Stimulated activated naive CD4-positive, alpha-beta T cell (primary cell): ENCODE measurements at regions not wholly inside any gene's neighbourhood (a gene's known extent, or its start where the extent isn't known, plus 50 kb on each side); places are given as distances from the start of the nearest gene placed in this dataset.
A peak's percentile ranks its signal among the peaks of the same experiment; 100 is the strongest.

Experiments
- DNase-seq, 6 experiments: peaks; one replicate each; lab custom pipeline; 2025; lab: John Stamatoyannopoulos, UW

GRCh38 chr15:57823325-57823882 is 116.9 kb downstream of the POLR2M start:
- no peak for DNase-seq

- no peak for DNase-seq
Measured at GRCh38 chr15:57824186-57824585, 117.7 kb downstream of the POLR2M start.

- no peak for DNase-seq
Measured at GRCh38 chr15:57827021-57827420, 120.5 kb downstream of the POLR2M start.

GRCh38 chr15:57827971-57828370 is 121.5 kb downstream of the POLR2M start:
- no peak for DNase-seq

GRCh38 chr15:57832183-57832582 is 125.7 kb downstream of the POLR2M start:
- no peak for DNase-seq

- no peak for DNase-seq
Measured at GRCh38 chr15:57835119-57835518, 128.6 kb downstream of the POLR2M start.

GRCh38 chr15:57849317-57849716 is 142.8 kb downstream of the POLR2M start:
- DNase-seq = no peak

- DNase-seq = no peak
Measured at GRCh38 chr15:57854531-57854930, 148.0 kb downstream of the POLR2M start.

GRCh38 chr15:57857871-57858270 is 151.4 kb downstream of the POLR2M start:
- DNase-seq = no peak

GRCh38 chr15:57859130-57859685 is 152.7 kb downstream of the POLR2M start:
- DNase-seq = no peak

GRCh38 chr15:57861034-57861638 is 154.6 kb downstream of the POLR2M start:
- peak in 3 of 6 experiments; percentile 19 to 76 (median 55) for DNase-seq

- no peak for DNase-seq
Measured at GRCh38 chr15:57861815-57862586, 155.5 kb downstream of the POLR2M start.

GRCh38 chr15:57862761-57863160 is 156.2 kb downstream of the POLR2M start:
- no peak for DNase-seq

GRCh38 chr15:57865294-57865693 is 158.8 kb downstream of the POLR2M start:
- DNase-seq = no peak

- peak in 4 of 6 experiments; percentile 8 to 43 (median 13) for DNase-seq
Measured at GRCh38 chr15:57866149-57866736, 159.7 kb downstream of the POLR2M start.

- no peak for DNase-seq
Measured at GRCh38 chr15:57867970-57868798, 161.7 kb downstream of the POLR2M start.

GRCh38 chr15:57870667-57871066 is 164.2 kb downstream of the POLR2M start:
- DNase-seq = no peak

- DNase-seq = no peak
Measured at GRCh38 chr15:57872281-57873030, 165.9 kb downstream of the POLR2M start.

GRCh38 chr15:57873564-57874209 is 167.2 kb downstream of the POLR2M start:
- no peak for DNase-seq

- DNase-seq = no peak
Measured at GRCh38 chr15:57875347-57875746, 168.8 kb downstream of the POLR2M start.
